ENCODE measurements at regions not wholly inside any gene's neighbourhood (a gene's known extent, or its start where the extent isn't known, plus 50 kb on each side); places are given as distances from the start of the nearest gene placed in this dataset.

- H3K27ac ChIP-seq (ENCODE audit: low read length): no peak overlapping the region
- no peaks in the 10 kb centered on the region for H3K27me3 ChIP-seq (ENCODE audit: insufficient read depth, low read depth, low read length)
- no peaks in the 10 kb centered on the region for H3K36me3 ChIP-seq (ENCODE audit: insufficient read depth, low read length)
- no peaks in the 10 kb centered on the region for H3K9me3 ChIP-seq (ENCODE audit: low read length)
- H3K9ac ChIP-seq (ENCODE audit: low read length): no peak overlapping the region
- H3K79me2 ChIP-seq (replicated peaks; ENCODE audit: insufficient read depth, low read length): no peaks in the 10 kb centered on the region
- H2AFZ ChIP-seq (ENCODE audit: low read depth, low read length): no peak overlapping the region
- no peaks in the 10 kb centered on the region for H4K20me1 ChIP-seq (ENCODE audit: insufficient read depth)
- no peak overlapping the region for H3K4me3 ChIP-seq (ENCODE audit: low read length)
- no peak for TF ChIP-seq CTCF (IDR thresholded peaks at IDR 0.05; ENCODE audit: poor library complexity, severe bottlenecking)
- TF ChIP-seq EZH2 (IDR thresholded peaks at IDR 0.05; ENCODE audit: borderline replicate concordance, insufficient read depth, low read length, poor library complexity, severe bottlenecking): no peak
- no peak overlapping the region for H3K4me2 ChIP-seq (ENCODE audit: low read length)
- H3K9me2 ChIP-seq (ENCODE audit: insufficient read depth, low read length): no peaks in the 10 kb centered on the region
- H3F3A ChIP-seq (ENCODE audit: insufficient read depth, low read length, poor library complexity, severe bottlenecking): no peaks in the 10 kb centered on the region
Observed at GRCh38 chr2:19124135-19124534, 234.3 kb downstream of the OSR1 start.

- TF ChIP-seq REST (IDR thresholded peaks at IDR 0.05; ENCODE audit: borderline replicate concordance) (no peak), CTCF (IDR thresholded peaks at IDR 0.05; ENCODE audit: poor library complexity, severe bottlenecking) (no peak)
- Histone ChIP-seq H3K4me2 (ENCODE audit: low read length) (no peak overlapping the region), H3F3A (ENCODE audit: insufficient read depth, low read length, poor library complexity, severe bottlenecking) (no peaks in the 10 kb centered on the region)
Observed at GRCh38 chr2:19123556-19123955, 234.9 kb downstream of the OSR1 start.

GRCh38 chr2:19122220-19122619, 236.2 kb downstream of the OSR1 start:
- no peaks in the 10 kb centered on the region for H3K9me3 ChIP-seq (ENCODE audit: low read length)
- no peaks in the 10 kb centered on the region for H4K20me1 ChIP-seq (ENCODE audit: insufficient read depth)
- H3K9me2 ChIP-seq (ENCODE audit: insufficient read depth, low read length): no peaks in the 10 kb centered on the region
- H3K27ac ChIP-seq (ENCODE audit: low read length): no peak overlapping the region
- no peak overlapping the region for H3K4me2 ChIP-seq (ENCODE audit: low read length)
- no peaks in the 10 kb centered on the region for H3K36me3 ChIP-seq (ENCODE audit: insufficient read depth, low read length)
- no peak overlapping the region for H3K9ac ChIP-seq (ENCODE audit: low read length)
- H2AFZ ChIP-seq (ENCODE audit: low read depth, low read length): no peak overlapping the region
- no peaks in the 10 kb centered on the region for H3F3A ChIP-seq (ENCODE audit: insufficient read depth, low read length, poor library complexity, severe bottlenecking)
- no peak overlapping the region for H3K4me3 ChIP-seq (ENCODE audit: low read length)
- no peaks in the 10 kb centered on the region for H3K27me3 ChIP-seq (ENCODE audit: insufficient read depth, low read depth, low read length)
- TF ChIP-seq CTCF (IDR thresholded peaks at IDR 0.05; ENCODE audit: poor library complexity, severe bottlenecking) (no peak), EZH2 (IDR thresholded peaks at IDR 0.05; ENCODE audit: borderline replicate concordance, insufficient read depth, low read length, poor library complexity, severe bottlenecking) (no peak), RAD21 (conservative IDR thresholded peaks at IDR 0.05) (no peak), REST (IDR thresholded peaks at IDR 0.05; ENCODE audit: borderline replicate concordance) (no peak), MXI1 (conservative IDR thresholded peaks at IDR 0.05; ENCODE audit: poor library complexity, severe bottlenecking) (no peak), POLR2AphosphoS5 (IDR thresholded peaks at IDR 0.05) (no peak), SMC3 (conservative IDR thresholded peaks at IDR 0.05; ENCODE audit: poor library complexity) (no peak), TAF1 (IDR thresholded peaks at IDR 0.05; ENCODE audit: low read depth) (no peak)
- H3K79me2 ChIP-seq (replicated peaks; ENCODE audit: insufficient read depth, low read length): no peaks in the 10 kb centered on the region

More at GRCh38 chr2:19123556-19123955, 234.9 kb downstream of the OSR1 start:
- H4K20me1 ChIP-seq (ENCODE audit: insufficient read depth): no peaks in the 10 kb centered on the region
- H3K9ac ChIP-seq (ENCODE audit: low read length): no peak overlapping the region
- H3K79me2 ChIP-seq (replicated peaks; ENCODE audit: insufficient read depth, low read length): no peaks in the 10 kb centered on the region
- no peak overlapping the region for H3K27ac ChIP-seq (ENCODE audit: low read length)
- H3K36me3 ChIP-seq (ENCODE audit: insufficient read depth, low read length): no peaks in the 10 kb centered on the region
- no peak overlapping the region for H3K4me3 ChIP-seq (ENCODE audit: low read length)
- H3K9me2 ChIP-seq (ENCODE audit: insufficient read depth, low read length): no peaks in the 10 kb centered on the region
- no peaks in the 10 kb centered on the region for H3K9me3 ChIP-seq (ENCODE audit: low read length)
- H3K27me3 ChIP-seq (ENCODE audit: insufficient read depth, low read depth, low read length): no peaks in the 10 kb centered on the region
- H2AFZ ChIP-seq (ENCODE audit: low read depth, low read length): no peak overlapping the region

All from neural cell (in vitro differentiated cells).